H1 (cell line): ENCODE measurements at regions not wholly inside any gene's neighbourhood (a gene's known extent, or its start where the extent isn't known, plus 50 kb on each side); places are given as distances from the start of the nearest gene placed in this dataset.

Experiments
- ATF3 ChIP-seq: IDR thresholded peaks from 2 replicates; pipeline ENCODE4 v1.6.1; 2011; ENCODE audit warnings: low read depth, mild to moderate bottlenecking, low read length; ENCODE audit not compliant: insufficient read depth
- CHD7 ChIP-seq: fragments of 300-600 bp; sonication (generic); IDR thresholded peaks from 2 replicates; pipeline ENCODE4 v1.7.1; 2012; ENCODE audit warnings: low read length, moderate library complexity, mild to moderate bottlenecking, inconsistent platforms; ENCODE audit not compliant: insufficient replicate concordance
- SP4 ChIP-seq: IDR thresholded peaks from 2 replicates; pipeline ENCODE4 v1.6.1; 2012; ENCODE audit warnings: low read length, inconsistent platforms

- TF ChIP-seq CHD7 (no peak), SP4 (no peak), ATF3 (no peak)
Measured at GRCh38 chr1:82836973-82837680, 1036.4 kb downstream of the ADGRL2 start (continued).
